COLO829 (cell line): ENCODE measurements at regions not wholly inside any gene's neighbourhood (a gene's known extent, or its start where the extent isn't known, plus 50 kb on each side); places are given as distances from the start of the nearest gene placed in this dataset.

Experiments
- DNase-seq: peaks from one replicate; pipeline ENCODE4 v3.0.0; 2012; ENCODE audit warnings: low spot score

GRCh38 chr2:120455390-120455789, 109.5 kb downstream of the INHBB start:
- DNase-seq, result no peak

- DNase-seq, result no peak
These were observed 110.9 kb downstream of the INHBB start for GRCh38 chr2:120456867-120457266.

GRCh38 chr2:120460511-120460910, 114.6 kb downstream of the INHBB start:
- DNase-seq, result no peak

GRCh38 chr2:120461092-120461491, 115.2 kb downstream of the INHBB start:
- DNase-seq, result no peak

GRCh38 chr2:120461546-120462537, 115.9 kb downstream of the INHBB start:
- DNase-seq, result no peak

- no peak for DNase-seq
These were observed 117.6 kb downstream of the INHBB start for GRCh38 chr2:120463527-120463926.

GRCh38 chr2:120463996-120464395, 118.1 kb downstream of the INHBB start:
- no peak for DNase-seq

GRCh38 chr2:120464448-120464931, 118.6 kb downstream of the INHBB start:
- no peak for DNase-seq

- no peak for DNase-seq
These were observed 119.2 kb downstream of the INHBB start for GRCh38 chr2:120465012-120465700.

- DNase-seq, result no peak
These were observed 119.7 kb downstream of the INHBB start for GRCh38 chr2:120465701-120465988.

- DNase-seq, result no peak
These were observed 120.2 kb downstream of the INHBB start for GRCh38 chr2:120465989-120466703.

- no peak for DNase-seq
These were observed 120.7 kb downstream of the INHBB start for GRCh38 chr2:120466704-120467054.

GRCh38 chr2:120468136-120468535, 122.2 kb downstream of the INHBB start:
- DNase-seq, result no peak

GRCh38 chr2:120469426-120469825, 123.5 kb downstream of the INHBB start:
- DNase-seq, result no peak

GRCh38 chr2:120470041-120470965, 124.4 kb downstream of the INHBB start:
- no peak for DNase-seq

- no peak for DNase-seq
These were observed 125.2 kb downstream of the INHBB start for GRCh38 chr2:120471166-120471565.

- no peak for DNase-seq
These were observed 126.1 kb downstream of the INHBB start for GRCh38 chr2:120472031-120472430.

- no peak for DNase-seq
These were observed 127.0 kb downstream of the INHBB start for GRCh38 chr2:120472891-120473309.

GRCh38 chr2:120473522-120474271, 127.8 kb downstream of the INHBB start:
- no peak for DNase-seq

- DNase-seq, result no peak
These were observed 128.6 kb downstream of the INHBB start for GRCh38 chr2:120474486-120474885.

- no peak for DNase-seq
These were observed 130.2 kb downstream of the INHBB start for GRCh38 chr2:120476141-120476540.
